Endothelial cell of umbilical vein (primary cell): ENCODE measurements at regions not wholly inside any gene's neighbourhood (a gene's known extent, or its start where the extent isn't known, plus 50 kb on each side); places are given as distances from the start of the nearest gene placed in this dataset.

Source experiments
- BruUV-seq: library from RNA; stranded (reverse); fragments of 400-500 nt; replicated peaks from 2 replicates; lab custom pipeline; 2021; lab: Mats Ljungman, UMichigan
- CTCF ChIA-PET: fragments of 300-600, 350-600 bp; sonication (Branson Sonifier 250); formaldehyde crosslinking; loops from one replicate; lab custom pipeline; 2021; ENCODE audit warnings: antibody characterized with exemption, inconsistent platforms; lab: Charles Lee
- POLR2A ChIA-PET: fragments of 300-600, 350-600 bp; sonication (Branson Sonifier 250); formaldehyde crosslinking; loops from one replicate; lab custom pipeline; 2021; ENCODE audit warnings: antibody characterized with exemption, inconsistent platforms; lab: Charles Lee
- DNase-seq: peaks from one replicate; pipeline ENCODE4 v3.0.0-alpha.2; 2011; ENCODE audit warnings: low read depth, low spot score
- FAIRE-seq: peaks from 2 replicates; lab custom pipeline; 2011; peaks lifted over from hg19 to GRCh38; lab: Jason Lieb, UNC
- H2AFZ ChIP-seq: 2 replicates; pipeline ENCODE4 v1.6.0; 2012; ENCODE audit warnings: low read depth, low read length, control low read depth, inconsistent platforms
- H3K27ac ChIP-seq: 2 replicates; pipeline ENCODE4 v1.5.1; 2011; ENCODE audit warnings: low read depth, mild to moderate bottlenecking, control low read depth, low read length, moderate library complexity; ENCODE audit not compliant: insufficient read depth
- H3K27me3 ChIP-seq, 2 experiments: 2 replicates each; pipeline versions ENCODE4 v1.6.0 to v1.6.1; 2011; ENCODE audit warnings: low read length in 2 of 2, mixed read lengths in 1 of 2; ENCODE audit not compliant: control insufficient read depth in 2 of 2, insufficient read depth in 2 of 2
- H3K36me3 ChIP-seq, 2 experiments: 2 replicates in 1 of 2; 3 replicates in 1 of 2; pipeline ENCODE4 v1.5.1; 2011; ENCODE audit warnings: low read length in 2 of 2, mild to moderate bottlenecking in 1 of 2, moderate library complexity in 1 of 2; ENCODE audit not compliant: control insufficient read depth in 2 of 2, insufficient read depth in 2 of 2; ENCODE audit errors: extremely low read depth in 1 of 2
- H3K4me1 ChIP-seq: 3 replicates; pipeline ENCODE4 v1.5.1; 2011; ENCODE audit warnings: mild to moderate bottlenecking, low read length; ENCODE audit not compliant: control insufficient read depth, insufficient read depth; ENCODE audit errors: extremely low read depth
- H3K4me2 ChIP-seq: 2 replicates; pipeline ENCODE4 v1.6.1; 2011; ENCODE audit warnings: low read length, control low read depth, mixed read lengths; ENCODE audit not compliant: insufficient read depth
- H3K4me3 ChIP-seq, 3 experiments: fragments of 200-600 bp in 1 of 3; sonication (generic), shearing (Covaris generic) in 1 of 3; replicated peaks in 1 of 3; 2 replicates each; pipeline ENCODE4 v1.5.1; 2011 to 2016; ENCODE audit warnings: control low read depth in 3 of 3, low read length in 3 of 3, mild to moderate bottlenecking in 2 of 3, inconsistent platforms in 1 of 3, low read depth in 1 of 3, moderate library complexity in 1 of 3; ENCODE audit not compliant: insufficient read depth in 1 of 3
- H3K79me2 ChIP-seq: 2 replicates; pipeline ENCODE4 v1.6.0; 2012; ENCODE audit warnings: low read length, inconsistent platforms; ENCODE audit not compliant: control insufficient read depth, insufficient read depth
- H3K9ac ChIP-seq: replicated peaks from 2 replicates; pipeline ENCODE3; 2011; ENCODE audit warnings: low read length, control low read depth; ENCODE audit not compliant: insufficient read depth; ENCODE audit errors: extremely low read depth
- H3K9me1 ChIP-seq: replicated peaks from 3 replicates; pipeline ENCODE4 v1.6.0; 2011; ENCODE audit warnings: mild to moderate bottlenecking, low read length; ENCODE audit not compliant: control insufficient read depth, insufficient read depth; ENCODE audit errors: extremely low read depth
- H3K9me3 ChIP-seq: replicated peaks from 2 replicates; pipeline ENCODE4 v1.5.1; 2012; ENCODE audit warnings: low read length, inconsistent platforms; ENCODE audit not compliant: control insufficient read depth, insufficient read depth
- H4K20me1 ChIP-seq: replicated peaks from 2 replicates; pipeline ENCODE3; 2011; ENCODE audit warnings: mild to moderate bottlenecking, low read length; ENCODE audit not compliant: control insufficient read depth, insufficient read depth; ENCODE audit errors: extremely low read depth
- CTCF ChIP-seq, 2 donors: IDR thresholded peaks; 1 replicate in 1 of 2; 2 replicates in 1 of 2; pipeline ENCODE4 v1.5.1; 2011; ENCODE audit warnings: low read length in 2 of 2, mild to moderate bottlenecking in 2 of 2, moderate library complexity in 2 of 2, control low read depth in 1 of 2, inconsistent platforms in 1 of 2, low read depth in 1 of 2; ENCODE audit not compliant: insufficient read depth in 1 of 2; ENCODE audit errors: extremely low read depth in 1 of 2
- FOS ChIP-seq: IDR thresholded peaks from 2 replicates; pipeline ENCODE4 v1.6.1; 2011; ENCODE audit warnings: mild to moderate bottlenecking, low read length, moderate library complexity, borderline replicate concordance; ENCODE audit not compliant: insufficient read depth
- JUN ChIP-seq: IDR thresholded peaks from 2 replicates; pipeline ENCODE4 v1.6.1; 2011; ENCODE audit warnings: borderline replicate concordance, low read depth; ENCODE audit not compliant: insufficient read length, insufficient read depth
- POLR2A ChIP-seq: IDR thresholded peaks from 2 replicates; pipeline ENCODE4 v1.6.1; 2012; ENCODE audit warnings: low read depth, mild to moderate bottlenecking, control low read depth, low read length
- POLR2AphosphoS5 ChIP-seq: IDR thresholded peaks from 2 replicates; pipeline ENCODE4 v1.6.1; 2012; ENCODE audit warnings: low read depth, mild to moderate bottlenecking, control low read depth, low read length, moderate library complexity; ENCODE audit not compliant: insufficient read depth
- dilution Hi-C: fragments of 300-500 bp; cut with MboI; formaldehyde crosslinking; loops from one replicate; pipeline ENCODE4 v1.15.0; 2019; ENCODE audit warnings: low sequenced_read_pairs; ENCODE audit not compliant: extremely low pct_ligation_motif_present
- intact Hi-C: fragments of 100-400 bp; cut with micrococcal nuclease; formaldehyde crosslinking; loops from one replicate; pipeline ENCODE4 v1.10.0; 2022

GRCh38 chr18:77897606-77898005 is 648.0 kb downstream of the GALR1 start:
- H3K4me1 ChIP-seq, result no peaks in the 10 kb centered on the region
- no peaks in the 10 kb centered on the region for H3K9me1 ChIP-seq
- H4K20me1 ChIP-seq, result no peaks in the 10 kb centered on the region
- no peak overlapping the region for H3K9ac ChIP-seq
- no peaks in the 10 kb centered on the region for H3K79me2 ChIP-seq
- H2AFZ ChIP-seq, result no peak overlapping the region
- dilution Hi-C loops (no loop called here), intact Hi-C loops (no loop called here)
- POLR2A ChIA-PET, result no interaction called here
- no peak overlapping the region for H3K27ac ChIP-seq
- CTCF ChIA-PET, result no interaction called here
- DNase-seq, result no peak
- FAIRE-seq, result no peak
- no TSS peak for BruUV-seq
- H3K4me2 ChIP-seq, result no peak overlapping the region
- TF ChIP-seq POLR2A (no peak), POLR2AphosphoS5 (no peak), CTCF (IDR thresholded peaks at IDR 0.05; ENCODE audit: extremely low read depth in 1 of 2, insufficient read depth in 1 of 2, low read depth in 1 of 2, low read length in 2 of 2) (no peak), JUN (no peak), FOS (no peak)
- no peak overlapping the region for H3K4me3 ChIP-seq
- no peaks in the 10 kb centered on the region for H3K36me3 ChIP-seq
- no peaks in the 10 kb centered on the region for H3K9me3 ChIP-seq
- H3K27me3 ChIP-seq, result no peaks in the 10 kb centered on the region
